ENCODE measurements at regions not wholly inside any gene's neighbourhood (a gene's known extent, or its start where the extent isn't known, plus 50 kb on each side); places are given as distances from the start of the nearest gene placed in this dataset.

DNA sequence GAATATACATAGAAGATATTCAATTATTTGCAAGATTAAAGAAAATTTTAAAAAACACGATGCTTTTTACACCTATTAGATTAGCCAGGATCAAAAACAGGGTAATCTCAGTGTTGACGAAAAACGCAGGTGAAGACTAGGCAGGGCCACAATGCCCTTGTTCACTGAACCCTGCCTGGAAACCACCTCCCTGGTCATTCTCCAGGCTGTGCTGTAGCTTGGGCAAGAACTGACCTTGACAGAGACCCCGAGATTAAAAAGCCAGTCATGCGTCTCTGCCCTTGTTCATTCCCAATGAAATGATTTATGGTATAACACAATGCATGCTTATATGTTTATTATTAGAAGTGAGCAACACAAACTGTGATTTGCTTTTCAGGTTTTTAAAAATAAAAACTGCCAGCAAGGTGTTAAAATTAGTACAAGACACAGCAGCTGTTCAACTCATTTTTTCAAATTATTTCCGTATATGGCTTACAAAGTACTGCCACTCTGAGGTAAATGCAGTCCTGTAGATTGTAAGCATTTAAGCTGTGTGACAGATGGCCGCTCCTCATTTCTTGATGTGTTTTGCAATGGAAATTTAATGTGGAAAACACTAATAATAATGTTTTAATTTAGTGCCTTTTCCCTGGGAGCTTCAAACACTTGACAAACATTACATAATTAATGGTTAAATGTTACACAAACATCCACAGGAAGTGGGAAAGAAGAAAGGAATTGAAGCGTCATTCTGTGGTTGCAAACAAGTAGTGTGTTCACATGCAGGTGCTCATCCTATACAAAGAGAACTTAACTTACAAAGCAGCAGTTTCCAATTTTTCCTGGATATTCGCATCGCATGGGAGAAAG, 200.2 kb downstream of the VCY1B start:
- ATAC-seq (no peak), FAIRE-seq (no peak), DNase-seq (no peak)
- 28% methylated on average over 10 of the region's 10 CpGs; no CpG with 5 or more reads in 1 of the 2 donors for WGBS, 2 donors
- no peak overlapping the region for H3K27ac ChIP-seq
- H3K4me3 ChIP-seq, result no peak overlapping the region
- no peaks in the 10 kb centered on the region for H3K4me1 ChIP-seq
- no peaks in the 10 kb centered on the region for H3K36me3 ChIP-seq
- TF ChIP-seq, protein P1, sequence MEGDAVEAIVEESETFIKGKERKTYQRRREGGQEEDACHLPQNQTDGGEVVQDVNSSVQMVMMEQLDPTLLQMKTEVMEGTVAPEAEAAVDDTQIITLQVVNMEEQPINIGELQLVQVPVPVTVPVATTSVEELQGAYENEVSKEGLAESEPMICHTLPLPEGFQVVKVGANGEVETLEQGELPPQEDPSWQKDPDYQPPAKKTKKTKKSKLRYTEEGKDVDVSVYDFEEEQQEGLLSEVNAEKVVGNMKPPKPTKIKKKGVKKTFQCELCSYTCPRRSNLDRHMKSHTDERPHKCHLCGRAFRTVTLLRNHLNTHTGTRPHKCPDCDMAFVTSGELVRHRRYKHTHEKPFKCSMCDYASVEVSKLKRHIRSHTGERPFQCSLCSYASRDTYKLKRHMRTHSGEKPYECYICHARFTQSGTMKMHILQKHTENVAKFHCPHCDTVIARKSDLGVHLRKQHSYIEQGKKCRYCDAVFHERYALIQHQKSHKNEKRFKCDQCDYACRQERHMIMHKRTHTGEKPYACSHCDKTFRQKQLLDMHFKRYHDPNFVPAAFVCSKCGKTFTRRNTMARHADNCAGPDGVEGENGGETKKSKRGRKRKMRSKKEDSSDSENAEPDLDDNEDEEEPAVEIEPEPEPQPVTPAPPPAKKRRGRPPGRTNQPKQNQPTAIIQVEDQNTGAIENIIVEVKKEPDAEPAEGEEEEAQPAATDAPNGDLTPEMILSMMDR (IDR thresholded peaks at IDR 0.05), result no peak
- intact Hi-C loops (cut with DNase I), result no loop called here
- no peaks in the 10 kb centered on the region for H3K27me3 ChIP-seq
- H3K9me3 ChIP-seq, result no peaks in the 10 kb centered on the region

DNA sequence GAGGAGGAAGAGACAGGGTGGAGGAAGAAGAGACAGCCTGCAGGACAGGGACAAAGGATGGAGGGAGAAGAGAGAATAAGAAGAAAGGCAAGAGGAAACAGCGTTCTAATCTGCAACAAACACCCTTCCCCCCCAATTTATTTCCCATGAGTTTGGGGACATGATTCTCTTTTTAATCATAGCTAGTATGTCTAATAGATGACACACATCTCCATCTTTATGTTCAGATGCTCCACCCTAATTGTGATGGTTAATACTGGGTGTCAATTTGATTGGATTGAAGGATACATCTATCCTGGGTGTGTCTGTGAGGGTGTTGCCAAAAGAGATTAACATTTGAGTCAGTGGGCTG, 200.8 kb downstream of the VCY1B start:
- no peak for ATAC-seq
- no peaks in the 10 kb centered on the region for H3K36me3 ChIP-seq
- H3K4me1 ChIP-seq, result no peaks in the 10 kb centered on the region
- H3K27me3 ChIP-seq, result no peaks in the 10 kb centered on the region
- 86% methylated on average over 1 of the region's 1 CpG; no CpG with 5 or more reads in 1 of the 2 donors for WGBS, 2 donors
- intact Hi-C loops (cut with DNase I), result no loop called here
- TF ChIP-seq, protein P1 (IDR thresholded peaks at IDR 0.05), result no peak
- no peak for DNase-seq
- H3K9me3 ChIP-seq, result no peaks in the 10 kb centered on the region
- no peak for FAIRE-seq
- H3K4me3 ChIP-seq, result no peak overlapping the region
- no peak overlapping the region for H3K27ac ChIP-seq

DNA sequence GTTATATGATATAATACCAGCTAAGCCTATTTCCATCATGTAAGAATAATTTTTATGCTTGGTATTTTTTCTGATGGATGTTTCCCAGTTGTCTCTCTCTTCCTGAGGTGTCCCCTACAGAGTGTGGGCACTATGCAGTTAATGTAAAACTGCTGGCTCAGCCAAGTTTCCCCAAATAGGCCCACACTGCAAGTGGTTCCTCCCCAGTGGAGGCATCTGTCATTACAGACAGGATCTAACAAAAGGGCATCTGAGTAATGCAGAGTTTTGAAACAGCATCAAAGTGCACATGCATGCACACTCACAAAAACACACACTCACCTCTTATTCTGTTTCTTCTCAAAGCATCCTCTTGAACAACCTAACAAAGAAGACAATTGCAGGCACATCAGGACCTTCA, 221.0 kb downstream of the VCY1B start:
- DNase-seq (no peak), ATAC-seq (no peak), FAIRE-seq (no peak)
- no peaks in the 10 kb centered on the region for H3K9me3 ChIP-seq
- H3K4me3 ChIP-seq, result no peak overlapping the region
- intact Hi-C loops (cut with DNase I), result no loop called here
- H3K4me1 ChIP-seq, result no peaks in the 10 kb centered on the region
- no peaks in the 10 kb centered on the region for H3K27me3 ChIP-seq
- H3K36me3 ChIP-seq, result no peaks in the 10 kb centered on the region
- H3K27ac ChIP-seq, result no peak overlapping the region
- TF ChIP-seq, protein P1 (IDR thresholded peaks at IDR 0.05), result no peak

DNA sequence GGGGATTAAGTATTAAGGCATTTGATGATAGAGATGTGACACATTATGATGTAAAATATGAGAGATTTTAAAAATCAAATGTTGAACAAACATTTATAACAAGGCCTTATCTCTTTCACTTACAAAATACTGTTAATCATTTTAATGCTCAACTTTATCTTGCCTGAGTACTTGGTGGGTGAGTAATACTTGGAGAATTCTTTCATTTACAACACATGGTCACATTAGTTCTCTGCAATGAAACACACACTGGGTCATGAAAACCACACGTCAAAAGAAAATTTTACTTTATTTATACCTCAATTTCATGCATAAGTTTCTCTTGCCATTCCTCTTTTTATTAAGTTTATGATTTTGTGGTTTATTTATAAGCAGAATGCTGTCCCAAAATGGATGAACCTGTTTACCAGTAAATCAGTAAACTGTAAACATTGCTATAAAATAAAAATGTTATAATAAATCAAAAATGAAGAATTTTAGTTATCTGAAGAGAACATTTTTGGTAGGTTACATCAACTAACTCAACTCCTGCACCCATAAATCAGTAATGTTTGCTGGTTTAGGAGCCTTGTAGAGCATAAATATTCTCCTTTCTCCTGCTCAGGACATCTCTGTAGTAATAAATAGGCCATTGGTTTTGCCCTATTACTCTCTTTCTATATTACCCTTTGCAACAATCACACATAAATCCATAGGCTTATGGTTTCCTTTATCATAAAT, 233.5 kb upstream of the NLGN4Y start:
- intact Hi-C loops (cut with DNase I), result no loop called here
- 18% methylated on average over 1 of the region's 1 CpG; no CpG with 5 or more reads in 1 of the 2 donors for WGBS, 2 donors
- Histone ChIP-seq H3K4me3 (no peak overlapping the region), H3K4me1 (no peaks in the 10 kb centered on the region), H3K36me3 (no peaks in the 10 kb centered on the region), H3K9me3 (no peaks in the 10 kb centered on the region), H3K27me3 (no peaks in the 10 kb centered on the region), H3K27ac (no peak overlapping the region)
- TF ChIP-seq, protein P1 (IDR thresholded peaks at IDR 0.05), result no peak
- DNase-seq (no peak), ATAC-seq (no peak), FAIRE-seq (no peak)

DNA sequence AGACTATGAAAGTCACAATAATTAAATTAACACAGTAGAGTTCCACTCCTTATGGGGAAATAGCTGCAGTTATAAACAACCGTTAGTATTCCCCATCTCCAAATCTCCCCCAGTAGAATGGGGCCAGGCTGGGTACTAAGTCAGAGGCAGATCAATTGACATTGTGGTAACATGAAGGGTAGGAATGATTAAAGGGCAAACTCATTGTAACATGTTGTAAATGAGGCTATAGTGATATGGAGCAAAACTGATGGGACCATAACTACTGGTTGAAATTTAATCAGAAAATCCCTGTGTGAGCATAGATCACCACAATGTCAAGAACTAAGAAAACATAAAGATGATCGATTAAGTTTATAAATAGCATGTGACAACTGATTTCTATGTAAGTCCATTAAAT, 231.9 kb upstream of the NLGN4Y start:
- no peak overlapping the region for H3K4me3 ChIP-seq
- no peaks in the 10 kb centered on the region for H3K27me3 ChIP-seq
- no peak for ATAC-seq
- H3K4me1 ChIP-seq, result no peaks in the 10 kb centered on the region
- no peak overlapping the region for H3K27ac ChIP-seq
- WGBS, 2 donors, result 57% methylated on average over 2 of the region's 2 CpGs; no CpG with 5 or more reads in 1 of the 2 donors
- intact Hi-C loops (cut with DNase I), result no loop called here
- FAIRE-seq, result no peak
- no peaks in the 10 kb centered on the region for H3K9me3 ChIP-seq
- no peak for DNase-seq
- TF ChIP-seq, protein P1 (IDR thresholded peaks at IDR 0.05), result no peak
- H3K36me3 ChIP-seq, result no peaks in the 10 kb centered on the region

Measured in pancreas (tissue), 10 donors.